ENCODE measurements at regions not wholly inside any gene's neighbourhood (a gene's known extent, or its start where the extent isn't known, plus 50 kb on each side); places are given as distances from the start of the nearest gene placed in this dataset.

DNA sequence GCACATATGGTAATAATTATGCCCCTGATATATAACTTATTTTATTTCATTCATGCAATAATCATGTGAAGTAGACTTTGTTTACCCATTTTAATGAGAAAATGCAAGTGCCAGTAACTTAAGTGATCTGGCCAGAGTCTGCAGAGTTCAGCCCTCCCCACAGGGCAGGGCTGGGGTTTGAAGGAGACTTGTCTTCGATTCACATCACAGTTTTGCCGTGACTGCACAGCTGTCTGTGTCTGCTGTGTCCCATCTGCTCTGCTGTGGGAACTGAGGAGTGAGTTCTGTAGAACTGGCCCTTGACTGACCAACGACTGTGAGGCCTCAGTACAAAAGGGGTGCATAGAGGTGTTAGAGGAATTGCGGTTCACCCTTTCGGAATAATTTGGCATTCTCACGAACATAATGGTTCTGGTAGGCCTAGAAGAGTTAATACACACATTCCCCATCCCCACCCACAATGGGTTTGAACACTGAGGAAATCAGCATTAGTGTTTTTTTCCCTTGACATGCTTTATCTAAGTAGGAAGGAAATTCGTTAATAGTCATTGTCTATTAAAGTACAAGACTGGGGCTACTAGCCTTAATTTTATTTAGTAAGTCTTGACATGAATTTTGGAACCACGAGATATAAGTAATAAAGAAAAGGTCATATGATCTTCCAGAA is 113.6 kb upstream of the MON1B start:
- TF ChIP-seq, protein P1, sequence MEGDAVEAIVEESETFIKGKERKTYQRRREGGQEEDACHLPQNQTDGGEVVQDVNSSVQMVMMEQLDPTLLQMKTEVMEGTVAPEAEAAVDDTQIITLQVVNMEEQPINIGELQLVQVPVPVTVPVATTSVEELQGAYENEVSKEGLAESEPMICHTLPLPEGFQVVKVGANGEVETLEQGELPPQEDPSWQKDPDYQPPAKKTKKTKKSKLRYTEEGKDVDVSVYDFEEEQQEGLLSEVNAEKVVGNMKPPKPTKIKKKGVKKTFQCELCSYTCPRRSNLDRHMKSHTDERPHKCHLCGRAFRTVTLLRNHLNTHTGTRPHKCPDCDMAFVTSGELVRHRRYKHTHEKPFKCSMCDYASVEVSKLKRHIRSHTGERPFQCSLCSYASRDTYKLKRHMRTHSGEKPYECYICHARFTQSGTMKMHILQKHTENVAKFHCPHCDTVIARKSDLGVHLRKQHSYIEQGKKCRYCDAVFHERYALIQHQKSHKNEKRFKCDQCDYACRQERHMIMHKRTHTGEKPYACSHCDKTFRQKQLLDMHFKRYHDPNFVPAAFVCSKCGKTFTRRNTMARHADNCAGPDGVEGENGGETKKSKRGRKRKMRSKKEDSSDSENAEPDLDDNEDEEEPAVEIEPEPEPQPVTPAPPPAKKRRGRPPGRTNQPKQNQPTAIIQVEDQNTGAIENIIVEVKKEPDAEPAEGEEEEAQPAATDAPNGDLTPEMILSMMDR (conservative IDR thresholded peaks at IDR 0.05; ENCODE audit: low read depth, low read length): no peak
- TF ChIP-seq EZH2phosphoT487 (IDR thresholded peaks at IDR 0.05; ENCODE audit: borderline replicate concordance, low read length) (no peak), EZH2 (IDR thresholded peaks at IDR 0.05; ENCODE audit: low read length, unreplicated experiment) (no peak)
